ENCODE measurements at regions not wholly inside any gene's neighbourhood (a gene's known extent, or its start where the extent isn't known, plus 50 kb on each side); places are given as distances from the start of the nearest gene placed in this dataset.

- POLR2A ChIA-PET = interaction anchor here (0.7 kb wide), 1 partner anchor 315 kb away, joined by 6 read pairs; no protein-coding TSS in a partner anchor
- H3K27ac ChIP-seq (ENCODE audit: insufficient read depth in 1 of 2, low read depth in 1 of 2, low read length in 2 of 2, poor library complexity in 1 of 2, severe bottlenecking in 2 of 2) = no peak overlapping the region
Measured at GRCh38 chr2:146579147-146579930, 1265.5 kb upstream of the ACVR2A start.

GRCh38 chr2:146576339-146577111, 1268.3 kb upstream of the ACVR2A start:
- no peak overlapping the region for H3K4me3 ChIP-seq (ENCODE audit: control insufficient read depth in 1 of 7, extremely low read depth in 1 of 7, insufficient read depth in 4 of 7, low read depth in 2 of 7, low read length in 6 of 7)
- CTCF ChIA-PET = no interaction called here
- no peaks in the 10 kb centered on the region for H3K9me3 ChIP-seq (ENCODE audit: control extremely low read depth in 1 of 5, control insufficient read depth in 4 of 5, insufficient read depth in 2 of 5, low read depth in 1 of 5, low read length in 4 of 5)
- WGBS (ENCODE audit: insufficient coverage) = 100% methylated on average over 1 of the region's 8 CpGs
- H3K4me1 ChIP-seq (ENCODE audit: control extremely low read depth in 1 of 4, control insufficient read depth in 4 of 4, insufficient read depth in 4 of 4, low read length in 3 of 4) = no peaks in the 10 kb centered on the region
- POLR2A ChIA-PET = no interaction called here
- no peak for DNase-seq
- H3K36me3 ChIP-seq (ENCODE audit: control insufficient read depth in 4 of 4, insufficient read depth in 4 of 4, low read length in 3 of 4) = no peaks in the 10 kb centered on the region
- H3K27ac ChIP-seq (ENCODE audit: insufficient read depth in 1 of 2, low read depth in 1 of 2, low read length in 2 of 2, poor library complexity in 1 of 2, severe bottlenecking in 2 of 2) = no peak overlapping the region
- no peaks in the 10 kb centered on the region for H3K27me3 ChIP-seq (replicated peaks in 2 of 5; ENCODE audit: control insufficient read depth in 4 of 5, insufficient read depth in 5 of 5, low read length in 4 of 5)

More at GRCh38 chr2:146579147-146579930, 1265.5 kb upstream of the ACVR2A start:
- whole genome bisulfite sequencing (ENCODE audit: insufficient coverage) = 100% methylated on average over 1 of the region's 1 CpG
- H3K4me3 ChIP-seq (ENCODE audit: control insufficient read depth in 1 of 7, extremely low read depth in 1 of 7, insufficient read depth in 4 of 7, low read depth in 2 of 7, low read length in 6 of 7) = no peak overlapping the region
- DNase-seq = no peak
- CTCF ChIA-PET = interaction anchor here (0.9 to 1.1 kb wide), 2 partner anchors 9 to 20 kb away, joined by 4 read pairs; no protein-coding TSS in a partner anchor
- no peaks in the 10 kb centered on the region for H3K36me3 ChIP-seq (ENCODE audit: control insufficient read depth in 4 of 4, insufficient read depth in 4 of 4, low read length in 3 of 4)
- no peaks in the 10 kb centered on the region for H3K4me1 ChIP-seq (ENCODE audit: control extremely low read depth in 1 of 4, control insufficient read depth in 4 of 4, insufficient read depth in 4 of 4, low read length in 3 of 4)
- no peaks in the 10 kb centered on the region for H3K9me3 ChIP-seq (ENCODE audit: control extremely low read depth in 1 of 5, control insufficient read depth in 4 of 5, insufficient read depth in 2 of 5, low read depth in 1 of 5, low read length in 4 of 5)
- H3K27me3 ChIP-seq (replicated peaks in 2 of 5; ENCODE audit: control insufficient read depth in 4 of 5, insufficient read depth in 5 of 5, low read length in 4 of 5) = no peaks in the 10 kb centered on the region

- no peaks in the 10 kb centered on the region for H3K27me3 ChIP-seq (replicated peaks in 2 of 5; ENCODE audit: control insufficient read depth in 4 of 5, insufficient read depth in 5 of 5, low read length in 4 of 5)
- H3K4me3 ChIP-seq (ENCODE audit: control insufficient read depth in 1 of 7, extremely low read depth in 1 of 7, insufficient read depth in 4 of 7, low read depth in 2 of 7, low read length in 6 of 7) = no peak overlapping the region
- no peaks in the 10 kb centered on the region for H3K9me3 ChIP-seq (ENCODE audit: control extremely low read depth in 1 of 5, control insufficient read depth in 4 of 5, insufficient read depth in 2 of 5, low read depth in 1 of 5, low read length in 4 of 5)
- POLR2A ChIA-PET = no interaction called here
- no peaks in the 10 kb centered on the region for H3K36me3 ChIP-seq (ENCODE audit: control insufficient read depth in 4 of 4, insufficient read depth in 4 of 4, low read length in 3 of 4)
- CTCF ChIA-PET = no interaction called here
- H3K4me1 ChIP-seq (ENCODE audit: control extremely low read depth in 1 of 4, control insufficient read depth in 4 of 4, insufficient read depth in 4 of 4, low read length in 3 of 4) = no peaks in the 10 kb centered on the region
- WGBS (ENCODE audit: insufficient coverage) = no CpG with 5 or more reads among the region's 1 CpG
- no peak overlapping the region for H3K27ac ChIP-seq (ENCODE audit: insufficient read depth in 1 of 2, low read depth in 1 of 2, low read length in 2 of 2, poor library complexity in 1 of 2, severe bottlenecking in 2 of 2)
- DNase-seq = no peak
Measured at GRCh38 chr2:146572598-146572997, 1272.2 kb upstream of the ACVR2A start.

GRCh38 chr2:146561996-146562395, 1282.8 kb upstream of the ACVR2A start:
- DNase-seq = no peak
- Histone ChIP-seq H3K9me3 (ENCODE audit: control extremely low read depth in 1 of 5, control insufficient read depth in 4 of 5, insufficient read depth in 2 of 5, low read depth in 1 of 5, low read length in 4 of 5) (no peaks in the 10 kb centered on the region), H3K36me3 (ENCODE audit: control insufficient read depth in 4 of 4, insufficient read depth in 4 of 4, low read length in 3 of 4) (no peaks in the 10 kb centered on the region), H3K4me1 (ENCODE audit: control extremely low read depth in 1 of 4, control insufficient read depth in 4 of 4, insufficient read depth in 4 of 4, low read length in 3 of 4) (no peaks in the 10 kb centered on the region), H3K27me3 (replicated peaks in 2 of 5; ENCODE audit: control insufficient read depth in 4 of 5, insufficient read depth in 5 of 5, low read length in 4 of 5) (no peaks in the 10 kb centered on the region), H3K27ac (ENCODE audit: insufficient read depth in 1 of 2, low read depth in 1 of 2, low read length in 2 of 2, poor library complexity in 1 of 2, severe bottlenecking in 2 of 2) (no peak overlapping the region), H3K4me3 (ENCODE audit: control insufficient read depth in 1 of 7, extremely low read depth in 1 of 7, insufficient read depth in 4 of 7, low read depth in 2 of 7, low read length in 6 of 7) (no peak overlapping the region)
- WGBS (ENCODE audit: insufficient coverage) = 86% methylated on average over 1 of the region's 1 CpG
- CTCF ChIA-PET = interaction anchor here (1.3 kb wide), 1 partner anchor 36 kb away, joined by 4 read pairs; no protein-coding TSS in a partner anchor
- POLR2A ChIA-PET = no interaction called here

- Histone ChIP-seq H3K4me1 (ENCODE audit: control extremely low read depth in 1 of 4, control insufficient read depth in 4 of 4, insufficient read depth in 4 of 4, low read length in 3 of 4) (no peaks in the 10 kb centered on the region), H3K4me3 (ENCODE audit: control insufficient read depth in 1 of 7, extremely low read depth in 1 of 7, insufficient read depth in 4 of 7, low read depth in 2 of 7, low read length in 6 of 7) (no peak overlapping the region), H3K27me3 (replicated peaks in 2 of 5; ENCODE audit: control insufficient read depth in 4 of 5, insufficient read depth in 5 of 5, low read length in 4 of 5) (no peaks in the 10 kb centered on the region), H3K9me3 (ENCODE audit: control extremely low read depth in 1 of 5, control insufficient read depth in 4 of 5, insufficient read depth in 2 of 5, low read depth in 1 of 5, low read length in 4 of 5) (no peaks in the 10 kb centered on the region), H3K27ac (ENCODE audit: insufficient read depth in 1 of 2, low read depth in 1 of 2, low read length in 2 of 2, poor library complexity in 1 of 2, severe bottlenecking in 2 of 2) (no peak overlapping the region), H3K36me3 (ENCODE audit: control insufficient read depth in 4 of 4, insufficient read depth in 4 of 4, low read length in 3 of 4) (no peaks in the 10 kb centered on the region)
- 95% methylated on average over 6 of the region's 6 CpGs for WGBS (ENCODE audit: insufficient coverage)
- CTCF ChIA-PET = no interaction called here
- POLR2A ChIA-PET = no interaction called here
- DNase-seq = no peak
Measured at GRCh38 chr2:146547236-146547635, 1297.6 kb upstream of the ACVR2A start.

GRCh38 chr2:146544701-146545100, 1300.1 kb upstream of the ACVR2A start:
- 94% methylated on average over 3 of the region's 5 CpGs for WGBS (ENCODE audit: insufficient coverage)
- Histone ChIP-seq H3K4me3 (ENCODE audit: control insufficient read depth in 1 of 7, extremely low read depth in 1 of 7, insufficient read depth in 4 of 7, low read depth in 2 of 7, low read length in 6 of 7) (no peak overlapping the region), H3K9me3 (ENCODE audit: control extremely low read depth in 1 of 5, control insufficient read depth in 4 of 5, insufficient read depth in 2 of 5, low read depth in 1 of 5, low read length in 4 of 5) (no peaks in the 10 kb centered on the region)

GRCh38 chr2:146541896-146542295, 1302.9 kb upstream of the ACVR2A start:
- Histone ChIP-seq H3K9me3 (ENCODE audit: control extremely low read depth in 1 of 5, control insufficient read depth in 4 of 5, insufficient read depth in 2 of 5, low read depth in 1 of 5, low read length in 4 of 5) (no peaks in the 10 kb centered on the region), H3K27ac (ENCODE audit: insufficient read depth in 1 of 2, low read depth in 1 of 2, low read length in 2 of 2, poor library complexity in 1 of 2, severe bottlenecking in 2 of 2) (no peak overlapping the region), H3K27me3 (replicated peaks in 2 of 5; ENCODE audit: control insufficient read depth in 4 of 5, insufficient read depth in 5 of 5, low read length in 4 of 5) (no peaks in the 10 kb centered on the region), H3K36me3 (ENCODE audit: control insufficient read depth in 4 of 4, insufficient read depth in 4 of 4, low read length in 3 of 4) (no peaks in the 10 kb centered on the region), H3K4me1 (ENCODE audit: control extremely low read depth in 1 of 4, control insufficient read depth in 4 of 4, insufficient read depth in 4 of 4, low read length in 3 of 4) (no peaks in the 10 kb centered on the region), H3K4me3 (ENCODE audit: control insufficient read depth in 1 of 7, extremely low read depth in 1 of 7, insufficient read depth in 4 of 7, low read depth in 2 of 7, low read length in 6 of 7) (no peak overlapping the region)
- no CpG with 5 or more reads among the region's 1 CpG for WGBS (ENCODE audit: insufficient coverage)
- CTCF ChIA-PET = no interaction called here
- DNase-seq = no peak
- POLR2A ChIA-PET = no interaction called here

More at GRCh38 chr2:146544701-146545100, 1300.1 kb upstream of the ACVR2A start:
- Histone ChIP-seq H3K4me1 (ENCODE audit: control extremely low read depth in 1 of 4, control insufficient read depth in 4 of 4, insufficient read depth in 4 of 4, low read length in 3 of 4) (no peaks in the 10 kb centered on the region), H3K27me3 (replicated peaks in 2 of 5; ENCODE audit: control insufficient read depth in 4 of 5, insufficient read depth in 5 of 5, low read length in 4 of 5) (no peaks in the 10 kb centered on the region), H3K27ac (ENCODE audit: insufficient read depth in 1 of 2, low read depth in 1 of 2, low read length in 2 of 2, poor library complexity in 1 of 2, severe bottlenecking in 2 of 2) (no peak overlapping the region), H3K36me3 (ENCODE audit: control insufficient read depth in 4 of 4, insufficient read depth in 4 of 4, low read length in 3 of 4) (no peaks in the 10 kb centered on the region)
- no peak for DNase-seq
- CTCF ChIA-PET = no interaction called here
- POLR2A ChIA-PET = no interaction called here

Measured in common myeloid progenitor, CD34-positive (primary cell).